ENCODE measurements at regions not wholly inside any gene's neighbourhood (a gene's known extent, or its start where the extent isn't known, plus 50 kb on each side); places are given as distances from the start of the nearest gene placed in this dataset.

GRCh38 chr4:71151054-71151453 is 157.6 kb downstream of the DCK start:
- POLR2A ChIA-PET (ENCODE audit: partially characterized antibody), result no interaction called here
- WGBS, 2 experiments (ENCODE audit: extremely low coverage in 1 of 2, insufficient coverage in 1 of 2, insufficient read length in 1 of 2, insufficient replicate concordance in 2 of 2, low coverage in 1 of 2, low lambda C conversion rate in 2 of 2, missing lambda C conversion rate in 1 of 2), result 93% methylated on average over 2 of the region's 2 CpGs; no CpG with 5 or more reads in 1 of the 2 experiments

More at GRCh38 chr4:71151054-71151453, 157.6 kb downstream of the DCK start:
- Histone ChIP-seq H3K4ac (replicated peaks; ENCODE audit: insufficient read length, low read depth, low read length) (no peak overlapping the region), H3K56ac (replicated peaks; ENCODE audit: insufficient read length, low read depth, low read length) (no peak overlapping the region), H4K20me1 (replicated peaks in 1 of 2; ENCODE audit: control insufficient read depth in 1 of 2, insufficient read depth in 2 of 2, low read length in 2 of 2) (no peaks in the 10 kb centered on the region), H3K27me3 (replicated peaks in 1 of 4; ENCODE audit: control insufficient read depth in 3 of 4, extremely low read depth in 1 of 4, insufficient read depth in 3 of 4, low read length in 3 of 4) (no peaks in the 10 kb centered on the region), H2BK120ac (replicated peaks; ENCODE audit: low read depth, low read length) (no peak overlapping the region), H3K79me1 (ENCODE audit: low read depth, low read length) (no peaks in the 10 kb centered on the region), H3K23ac (ENCODE audit: insufficient read length) (no peak overlapping the region), H4K91ac (replicated peaks; ENCODE audit: insufficient read length, low read length) (no peak overlapping the region), H4K5ac (ENCODE audit: insufficient read length, low read depth, low read length) (no peak overlapping the region), H3K14ac (ENCODE audit: insufficient read length) (no peak overlapping the region), H3K23me2 (ENCODE audit: low read depth, low read length) (no peaks in the 10 kb centered on the region), H3K9me3 (ENCODE audit: insufficient read depth in 2 of 2, low read depth in 1 of 2, low read length in 1 of 2) (no peaks in the 10 kb centered on the region; a peak in 1 of 4 replicates), H3K9ac (replicated peaks in 1 of 4; ENCODE audit: extremely low read depth in 1 of 4, low read depth in 3 of 4, low read length in 3 of 4) (no peak overlapping the region), H2BK12ac (ENCODE audit: low read depth, low read length) (no peak overlapping the region), H4K8ac (ENCODE audit: extremely low read depth, insufficient read depth, low read length) (no peak overlapping the region), H2AFZ (ENCODE audit: low read length) (no peak overlapping the region), H3K4me2 (ENCODE audit: insufficient read depth in 1 of 2, low read depth in 2 of 2, low read length in 2 of 2) (no peak overlapping the region), H3K36me3 (ENCODE audit: control insufficient read depth in 2 of 4, insufficient read depth in 4 of 4, low read length in 3 of 4) (no peaks in the 10 kb centered on the region), H2BK15ac (ENCODE audit: low read length) (no peak overlapping the region), H3K18ac (ENCODE audit: extremely low read depth, low read length) (no peak overlapping the region), H3K79me2 (ENCODE audit: control insufficient read depth in 1 of 2, insufficient read depth in 2 of 2, low read length in 2 of 2) (no peaks in the 10 kb centered on the region), H3K4me3 (ENCODE audit: extremely low read depth in 1 of 4, insufficient read depth in 2 of 4, low read depth in 3 of 4, low read length in 4 of 4) (no peak overlapping the region), H2BK20ac (ENCODE audit: low read length) (no peak overlapping the region), H2AK5ac (ENCODE audit: low read depth, low read length) (no peak overlapping the region), H3K4me1 (replicated peaks in 1 of 4; ENCODE audit: control insufficient read depth in 3 of 4, insufficient read depth in 4 of 4, low read length in 3 of 4) (no peaks in the 10 kb centered on the region), H2BK5ac (ENCODE audit: low read depth, low read length) (no peak overlapping the region), H3K27ac (ENCODE audit: low read depth, low read length) (no peak overlapping the region)
- DNase-seq (ENCODE audit: low read depth in 1 of 2, low spot score in 2 of 2), result no peak
- FAIRE-seq, result no peak
- CTCF ChIA-PET (ENCODE audit: partially characterized antibody), result interaction anchor here (0.6 kb wide), 1 partner anchor 20 kb away, joined by 3 read pairs; no protein-coding TSS in a partner anchor
- TF ChIP-seq CREB1 (IDR thresholded peaks at IDR 0.05), result no peak
- no peak for TF ChIP-seq BRCA1 (IDR thresholded peaks at IDR 0.05; ENCODE audit: low read depth, low read length)
- no peak for TF ChIP-seq SAP30 (IDR thresholded peaks at IDR 0.05; ENCODE audit: insufficient read depth, insufficient replicate concordance, low read length)
- no peak for TF ChIP-seq EP300 (IDR thresholded peaks at IDR 0.05; ENCODE audit: borderline replicate concordance in 1 of 2, low read depth in 2 of 2, low read length in 2 of 2)
- no peak for TF ChIP-seq KDM5A (IDR thresholded peaks at IDR 0.05; ENCODE audit: low read length)
- TF ChIP-seq SP2 (IDR thresholded peaks at IDR 0.05; ENCODE audit: low read length), result no peak
- TF ChIP-seq ATF3 (IDR thresholded peaks at IDR 0.05; ENCODE audit: insufficient read depth, low read depth, low read length), result no peak
